ENCODE measurements at regions not wholly inside any gene's neighbourhood (a gene's known extent, or its start where the extent isn't known, plus 50 kb on each side); places are given as distances from the start of the nearest gene placed in this dataset.

DNA sequence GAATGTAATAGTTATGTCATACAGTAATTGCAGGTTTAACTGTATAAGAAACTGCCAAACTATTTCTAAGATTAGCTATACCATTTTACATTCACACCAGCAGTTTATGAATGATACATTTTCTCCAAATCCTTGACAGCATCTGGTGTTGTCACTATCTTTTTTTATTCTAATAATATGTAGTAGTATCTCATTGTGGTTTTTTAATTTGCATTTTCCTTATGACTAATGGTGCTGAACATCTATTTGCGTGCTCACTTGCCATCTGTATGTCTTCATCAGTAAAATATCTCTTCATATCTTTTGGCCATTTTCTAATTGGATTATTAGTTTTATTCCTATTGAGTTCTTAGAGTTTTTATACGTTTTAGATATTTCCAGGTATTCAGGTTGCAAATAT, 994.0 kb upstream of the SEMA6D start:
- POLR2A ChIA-PET, result no interaction called here
- H3K27me3 ChIP-seq (ENCODE audit: insufficient read depth, low read length), result no peaks in the 10 kb centered on the region
- no peaks in the 10 kb centered on the region for H4K20me1 ChIP-seq (ENCODE audit: insufficient read depth)
- no peak overlapping the region for H3K9ac ChIP-seq (ENCODE audit: low read length)
- CTCF ChIA-PET, result no interaction called here
- no peak overlapping the region for H3K4me3 ChIP-seq (replicated peaks in 1 of 2; ENCODE audit: low read depth in 1 of 2, low read length in 2 of 2)
- ATAC-seq (no peak), DNase-seq (ENCODE audit: low read depth, low spot score) (no peak)
- no TSS peak for BruUV-seq (replicated peaks)
- TF ChIP-seq, protein P1, sequence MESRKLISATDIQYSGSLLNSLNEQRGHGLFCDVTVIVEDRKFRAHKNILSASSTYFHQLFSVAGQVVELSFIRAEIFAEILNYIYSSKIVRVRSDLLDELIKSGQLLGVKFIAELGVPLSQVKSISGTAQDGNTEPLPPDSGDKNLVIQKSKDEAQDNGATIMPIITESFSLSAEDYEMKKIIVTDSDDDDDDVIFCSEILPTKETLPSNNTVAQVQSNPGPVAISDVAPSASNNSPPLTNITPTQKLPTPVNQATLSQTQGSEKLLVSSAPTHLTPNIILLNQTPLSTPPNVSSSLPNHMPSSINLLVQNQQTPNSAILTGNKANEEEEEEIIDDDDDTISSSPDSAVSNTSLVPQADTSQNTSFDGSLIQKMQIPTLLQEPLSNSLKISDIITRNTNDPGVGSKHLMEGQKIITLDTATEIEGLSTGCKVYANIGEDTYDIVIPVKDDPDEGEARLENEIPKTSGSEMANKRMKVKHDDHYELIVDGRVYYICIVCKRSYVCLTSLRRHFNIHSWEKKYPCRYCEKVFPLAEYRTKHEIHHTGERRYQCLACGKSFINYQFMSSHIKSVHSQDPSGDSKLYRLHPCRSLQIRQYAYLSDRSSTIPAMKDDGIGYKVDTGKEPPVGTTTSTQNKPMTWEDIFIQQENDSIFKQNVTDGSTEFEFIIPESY (IDR thresholded peaks at IDR 0.05; ENCODE audit: extremely low read depth, insufficient replicate concordance, low read length), result no peak
- TF ChIP-seq ZFX (IDR thresholded peaks at IDR 0.05) (no peak), SIN3A (IDR thresholded peaks at IDR 0.05; ENCODE audit: low read depth) (no peak), SP1 (IDR thresholded peaks at IDR 0.05; ENCODE audit: low read depth) (no peak)
- TF ChIP-seq, protein P2, sequence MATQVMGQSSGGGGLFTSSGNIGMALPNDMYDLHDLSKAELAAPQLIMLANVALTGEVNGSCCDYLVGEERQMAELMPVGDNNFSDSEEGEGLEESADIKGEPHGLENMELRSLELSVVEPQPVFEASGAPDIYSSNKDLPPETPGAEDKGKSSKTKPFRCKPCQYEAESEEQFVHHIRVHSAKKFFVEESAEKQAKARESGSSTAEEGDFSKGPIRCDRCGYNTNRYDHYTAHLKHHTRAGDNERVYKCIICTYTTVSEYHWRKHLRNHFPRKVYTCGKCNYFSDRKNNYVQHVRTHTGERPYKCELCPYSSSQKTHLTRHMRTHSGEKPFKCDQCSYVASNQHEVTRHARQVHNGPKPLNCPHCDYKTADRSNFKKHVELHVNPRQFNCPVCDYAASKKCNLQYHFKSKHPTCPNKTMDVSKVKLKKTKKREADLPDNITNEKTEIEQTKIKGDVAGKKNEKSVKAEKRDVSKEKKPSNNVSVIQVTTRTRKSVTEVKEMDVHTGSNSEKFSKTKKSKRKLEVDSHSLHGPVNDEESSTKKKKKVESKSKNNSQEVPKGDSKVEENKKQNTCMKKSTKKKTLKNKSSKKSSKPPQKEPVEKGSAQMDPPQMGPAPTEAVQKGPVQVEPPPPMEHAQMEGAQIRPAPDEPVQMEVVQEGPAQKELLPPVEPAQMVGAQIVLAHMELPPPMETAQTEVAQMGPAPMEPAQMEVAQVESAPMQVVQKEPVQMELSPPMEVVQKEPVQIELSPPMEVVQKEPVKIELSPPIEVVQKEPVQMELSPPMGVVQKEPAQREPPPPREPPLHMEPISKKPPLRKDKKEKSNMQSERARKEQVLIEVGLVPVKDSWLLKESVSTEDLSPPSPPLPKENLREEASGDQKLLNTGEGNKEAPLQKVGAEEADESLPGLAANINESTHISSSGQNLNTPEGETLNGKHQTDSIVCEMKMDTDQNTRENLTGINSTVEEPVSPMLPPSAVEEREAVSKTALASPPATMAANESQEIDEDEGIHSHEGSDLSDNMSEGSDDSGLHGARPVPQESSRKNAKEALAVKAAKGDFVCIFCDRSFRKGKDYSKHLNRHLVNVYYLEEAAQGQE (IDR thresholded peaks at IDR 0.05; ENCODE audit: low read depth), result no peak
- H3K4me2 ChIP-seq (ENCODE audit: low read length), result no peak overlapping the region
- no peak overlapping the region for H2AFZ ChIP-seq (ENCODE audit: low read depth, low read length, poor library complexity, severe bottlenecking)
- RAD21 ChIA-PET (ENCODE audit: low non-redundant PET in 1 of 2, low total read pairs in 2 of 2, uncharacterized antibody in 2 of 2, unreplicated experiment in 2 of 2), result no interaction called here
- H3K4me1 ChIP-seq (ENCODE audit: control insufficient read depth in 1 of 2, insufficient read depth in 2 of 2, low read length in 2 of 2), result no peaks in the 10 kb centered on the region
- intact Hi-C loops (cut with micrococcal nuclease), result no loop called here
- no peaks in the 10 kb centered on the region for H3K79me2 ChIP-seq (ENCODE audit: insufficient read depth, low read length)
- H3K9me2 ChIP-seq (ENCODE audit: insufficient read depth), result no peaks in the 10 kb centered on the region
- H3K9me3 ChIP-seq (ENCODE audit: control insufficient read depth in 1 of 2, insufficient read depth in 1 of 2, low read depth in 1 of 2, low read length in 2 of 2), result peaks cover 17 to 26% of the 10 kb centered on the region in 2 experiments; a peak in 2 of 4 replicates
- H3K36me3 ChIP-seq (ENCODE audit: control insufficient read depth in 1 of 2, insufficient read depth in 2 of 2, low read length in 2 of 2), result no peaks in the 10 kb centered on the region
- H3K27ac ChIP-seq (ENCODE audit: low read depth, low read length), result no peak overlapping the region

Measured in HCT116 (cell line).